SKM-1 (cell line): ENCODE measurements at regions not wholly inside any gene's neighbourhood (a gene's known extent, or its start where the extent isn't known, plus 50 kb on each side); places are given as distances from the start of the nearest gene placed in this dataset.

Experiments used
- DNase-seq: peaks from one replicate; lab custom pipeline; 2025; ENCODE audit not compliant: unreplicated experiment; lab: John Stamatoyannopoulos, UW

GRCh38 chr5:164561933-164562872 lies 1056.8 kb downstream of the MAT2B start:
- no peak for DNase-seq

- no peak for DNase-seq
These were observed 1058.0 kb downstream of the MAT2B start for GRCh38 chr5:164563370-164563769.

GRCh38 chr5:164573397-164573796 lies 1068.0 kb downstream of the MAT2B start:
- no peak for DNase-seq

GRCh38 chr5:164577201-164577600 lies 1071.8 kb downstream of the MAT2B start:
- no peak for DNase-seq

GRCh38 chr5:164577742-164578141 lies 1072.3 kb downstream of the MAT2B start:
- DNase-seq: no peak

GRCh38 chr5:164578401-164578800 lies 1073.0 kb downstream of the MAT2B start:
- DNase-seq: no peak

GRCh38 chr5:164578911-164579310 lies 1073.5 kb downstream of the MAT2B start:
- no peak for DNase-seq

GRCh38 chr5:164580155-164580554 lies 1074.7 kb downstream of the MAT2B start:
- no peak for DNase-seq

GRCh38 chr5:164581889-164582288 lies 1076.5 kb downstream of the MAT2B start:
- DNase-seq: no peak

- no peak for DNase-seq
These were observed 1088.6 kb downstream of the MAT2B start for GRCh38 chr5:164593982-164594381.

- DNase-seq: no peak
These were observed 1092.0 kb downstream of the MAT2B start for GRCh38 chr5:164597293-164597900.

GRCh38 chr5:164600274-164600673 lies 1094.9 kb downstream of the MAT2B start:
- DNase-seq: no peak

- DNase-seq: no peak
These were observed 1095.6 kb downstream of the MAT2B start for GRCh38 chr5:164600929-164601535.

GRCh38 chr5:164608507-164608906 lies 1103.1 kb downstream of the MAT2B start:
- no peak for DNase-seq

- DNase-seq: no peak
These were observed 1105.0 kb downstream of the MAT2B start for GRCh38 chr5:164610374-164610773.

GRCh38 chr5:164614707-164615106 lies 1109.3 kb downstream of the MAT2B start:
- DNase-seq: no peak

- no peak for DNase-seq
These were observed 1111.9 kb downstream of the MAT2B start for GRCh38 chr5:164617290-164617689.

GRCh38 chr5:164627021-164627420 lies 1121.6 kb downstream of the MAT2B start:
- DNase-seq: no peak

- DNase-seq: no peak
These were observed 1131.0 kb downstream of the MAT2B start for GRCh38 chr5:164636456-164636855.

GRCh38 chr5:164637931-164638521 lies 1132.6 kb downstream of the MAT2B start:
- no peak for DNase-seq

- no peak for DNase-seq
These were observed 1143.8 kb downstream of the MAT2B start for GRCh38 chr5:164649266-164649665.

GRCh38 chr5:164650427-164650826 lies 1145.0 kb downstream of the MAT2B start:
- no peak for DNase-seq
